ENCODE measurements at regions not wholly inside any gene's neighbourhood (a gene's known extent, or its start where the extent isn't known, plus 50 kb on each side); places are given as distances from the start of the nearest gene placed in this dataset.

DNA sequence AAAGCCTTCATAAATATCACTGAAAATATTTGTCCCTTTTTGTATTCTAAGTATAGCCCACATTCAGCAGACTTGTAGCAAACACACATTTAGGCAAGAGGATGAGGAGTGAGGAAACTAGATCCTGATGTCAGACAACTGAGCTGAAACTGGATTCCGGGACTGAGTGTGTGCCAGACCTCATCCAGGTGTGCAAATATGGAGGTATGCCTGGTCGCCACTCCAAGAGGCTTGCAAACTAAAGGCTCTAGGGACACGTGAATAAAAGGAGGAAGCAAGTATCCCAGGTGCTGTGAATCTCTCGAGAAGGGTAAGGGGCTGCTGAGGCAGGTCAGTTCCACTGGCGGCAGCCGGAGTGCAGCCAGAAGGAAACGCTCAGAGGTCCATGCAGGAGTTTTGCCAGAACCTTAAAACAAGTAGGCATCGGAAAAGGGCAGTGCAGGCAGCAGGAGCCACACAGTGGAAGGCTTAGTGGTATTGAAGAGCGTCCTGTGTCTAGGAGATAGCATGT lies 77.4 kb upstream of the ALDH1B1 start:
- Histone ChIP-seq H3K36me3 (no peaks in the 10 kb centered on the region), H3K9me3 (no peaks in the 10 kb centered on the region), H3K4me1 (peaks cover 8% of the 10 kb centered on the region), H3K4me3 (no peak overlapping the region), H3K27ac (no peak overlapping the region), H3K27me3 (peaks cover 20% of the 10 kb centered on the region)
- TF ChIP-seq POLR2A (IDR thresholded peaks at IDR 0.05) (no peak), EP300 (IDR thresholded peaks at IDR 0.05) (no peak), POLR2AphosphoS5 (IDR thresholded peaks at IDR 0.05) (no peak)
- TF ChIP-seq, protein P1, sequence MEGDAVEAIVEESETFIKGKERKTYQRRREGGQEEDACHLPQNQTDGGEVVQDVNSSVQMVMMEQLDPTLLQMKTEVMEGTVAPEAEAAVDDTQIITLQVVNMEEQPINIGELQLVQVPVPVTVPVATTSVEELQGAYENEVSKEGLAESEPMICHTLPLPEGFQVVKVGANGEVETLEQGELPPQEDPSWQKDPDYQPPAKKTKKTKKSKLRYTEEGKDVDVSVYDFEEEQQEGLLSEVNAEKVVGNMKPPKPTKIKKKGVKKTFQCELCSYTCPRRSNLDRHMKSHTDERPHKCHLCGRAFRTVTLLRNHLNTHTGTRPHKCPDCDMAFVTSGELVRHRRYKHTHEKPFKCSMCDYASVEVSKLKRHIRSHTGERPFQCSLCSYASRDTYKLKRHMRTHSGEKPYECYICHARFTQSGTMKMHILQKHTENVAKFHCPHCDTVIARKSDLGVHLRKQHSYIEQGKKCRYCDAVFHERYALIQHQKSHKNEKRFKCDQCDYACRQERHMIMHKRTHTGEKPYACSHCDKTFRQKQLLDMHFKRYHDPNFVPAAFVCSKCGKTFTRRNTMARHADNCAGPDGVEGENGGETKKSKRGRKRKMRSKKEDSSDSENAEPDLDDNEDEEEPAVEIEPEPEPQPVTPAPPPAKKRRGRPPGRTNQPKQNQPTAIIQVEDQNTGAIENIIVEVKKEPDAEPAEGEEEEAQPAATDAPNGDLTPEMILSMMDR (IDR thresholded peaks at IDR 0.05), result no peak
- 79% methylated on average over 9 of the region's 9 CpGs for WGBS
- no peak for DNase-seq (ENCODE audit: low spot score in 2 of 2)

DNA sequence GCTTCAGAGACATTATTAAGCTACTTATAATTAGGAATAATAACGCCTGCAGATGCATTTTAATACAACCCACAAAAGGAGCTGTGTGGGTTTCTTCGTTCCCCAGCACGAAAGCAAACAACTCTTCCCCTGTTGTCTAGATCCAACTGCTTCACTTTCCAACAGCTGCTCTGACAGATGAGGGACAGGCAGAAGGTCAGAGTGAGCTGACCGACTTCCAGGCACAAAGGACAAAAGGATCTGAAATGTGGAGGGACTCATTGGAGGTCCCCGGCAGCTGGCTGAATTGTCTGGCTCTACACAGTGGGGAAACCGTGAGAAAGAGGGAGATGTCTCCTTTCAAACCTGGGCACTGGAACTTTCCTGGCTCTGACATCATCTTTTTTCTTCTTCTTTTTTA lies 79.1 kb upstream of the ALDH1B1 start:
- 86% methylated on average over 6 of the region's 6 CpGs for WGBS
- TF ChIP-seq, protein P1 (IDR thresholded peaks at IDR 0.05), result no peak
- TF ChIP-seq POLR2AphosphoS5 (IDR thresholded peaks at IDR 0.05) (no peak), POLR2A (IDR thresholded peaks at IDR 0.05) (no peak), EP300 (IDR thresholded peaks at IDR 0.05) (no peak)
- peaks cover 6% of the 10 kb centered on the region for H3K4me1 ChIP-seq
- no peaks in the 10 kb centered on the region for H3K36me3 ChIP-seq
- no peak overlapping the region for H3K27ac ChIP-seq
- peak in 1 of 2 donors; percentile 11 for DNase-seq (ENCODE audit: low spot score in 2 of 2)
- H3K27me3 ChIP-seq, result peaks cover 20% of the 10 kb centered on the region
- no peak overlapping the region for H3K4me3 ChIP-seq
- no peaks in the 10 kb centered on the region for H3K9me3 ChIP-seq

DNA sequence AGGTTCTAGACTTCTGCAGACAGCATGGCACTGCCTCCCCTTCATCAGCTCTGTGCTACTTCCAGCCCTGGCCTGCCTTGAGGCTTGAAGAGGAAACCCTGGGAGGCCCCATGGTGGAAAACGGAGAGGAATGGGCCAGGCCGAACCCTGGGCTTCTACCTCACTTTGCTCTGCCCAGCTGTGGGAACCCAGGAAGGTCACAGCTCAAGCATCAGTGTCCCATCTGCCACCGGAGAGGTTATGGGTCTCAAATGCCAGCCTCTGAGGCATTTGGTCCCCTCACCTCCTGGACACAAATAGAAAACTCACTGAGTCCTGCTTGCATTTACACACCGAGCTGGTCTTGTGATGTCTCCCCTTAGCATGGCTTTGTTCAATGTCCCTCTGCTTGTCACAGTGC lies 80.1 kb upstream of the ALDH1B1 start:
- Histone ChIP-seq H3K4me1 (peaks cover 5% of the 10 kb centered on the region), H3K27me3 (peaks cover 20% of the 10 kb centered on the region), H3K9me3 (no peaks in the 10 kb centered on the region), H3K4me3 (no peak overlapping the region), H3K27ac (no peak overlapping the region), H3K36me3 (no peaks in the 10 kb centered on the region)
- DNase-seq (ENCODE audit: low spot score in 2 of 2), result peak in 1 of 2 donors; percentile 40
- WGBS, result 88% methylated on average over 4 of the region's 4 CpGs
- TF ChIP-seq EP300 (IDR thresholded peaks at IDR 0.05) (no peak), POLR2AphosphoS5 (IDR thresholded peaks at IDR 0.05) (no peak), POLR2A (IDR thresholded peaks at IDR 0.05) (no peak)
- TF ChIP-seq, protein P1 (IDR thresholded peaks at IDR 0.05), result no peak

DNA sequence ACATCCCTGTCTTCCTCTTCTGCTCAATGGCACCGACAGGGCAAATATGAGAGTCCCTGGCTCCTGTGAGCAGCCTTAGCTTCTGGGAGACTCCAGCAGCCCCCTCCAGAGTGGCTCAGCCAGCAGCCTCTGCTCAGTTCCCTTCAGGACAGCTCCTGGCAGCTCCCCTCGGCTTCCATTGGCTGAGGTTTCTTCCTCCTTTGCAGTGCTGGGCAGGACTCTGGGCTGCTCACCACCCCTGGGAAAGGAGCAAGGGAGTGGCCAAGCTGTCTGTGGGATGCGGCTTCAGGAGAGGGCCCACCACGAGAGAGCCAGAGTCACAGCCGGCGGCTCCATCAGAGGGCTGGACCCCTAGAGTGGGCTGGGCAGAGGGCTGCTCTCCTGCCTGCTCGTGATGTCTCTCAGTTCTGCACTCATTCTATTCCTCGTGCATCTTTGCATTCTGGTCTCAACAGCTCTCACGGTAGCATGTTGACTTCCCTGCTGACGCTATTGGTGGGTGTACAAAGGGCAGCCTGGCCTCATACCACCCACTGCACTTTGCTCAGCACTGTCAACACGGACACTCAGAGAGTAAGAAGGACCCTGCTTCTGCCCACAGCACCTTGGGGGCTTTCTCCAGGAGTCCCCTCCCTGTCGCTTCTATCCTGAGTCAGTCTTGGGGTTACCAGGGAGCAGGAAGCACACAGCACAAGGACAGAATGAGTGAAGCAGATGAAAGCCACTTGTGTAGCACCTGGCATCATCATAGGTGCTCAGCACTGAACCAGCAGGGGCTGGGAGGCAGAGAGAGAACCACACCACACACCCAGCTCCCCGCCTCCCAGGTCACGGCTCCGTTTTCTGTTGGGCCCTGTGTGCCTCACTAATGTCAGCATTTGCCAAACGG lies 80.9 kb upstream of the ALDH1B1 start:
- WGBS, result 66% methylated on average over 16 of the region's 16 CpGs
- Histone ChIP-seq H3K27ac (no peak overlapping the region), H3K4me3 (no peak overlapping the region), H3K27me3 (peaks cover 20% of the 10 kb centered on the region), H3K36me3 (no peaks in the 10 kb centered on the region), H3K9me3 (no peaks in the 10 kb centered on the region), H3K4me1 (peaks cover 5% of the 10 kb centered on the region)
- peak in 1 of 2 donors; percentile 66 for DNase-seq (ENCODE audit: low spot score in 2 of 2)
- TF ChIP-seq, protein P1 (IDR thresholded peaks at IDR 0.05), result no peak
- TF ChIP-seq EP300 (IDR thresholded peaks at IDR 0.05) (no peak), POLR2AphosphoS5 (IDR thresholded peaks at IDR 0.05) (no peak), POLR2A (IDR thresholded peaks at IDR 0.05) (no peak)
